ENCODE measurements at regions not wholly inside any gene's neighbourhood (a gene's known extent, or its start where the extent isn't known, plus 50 kb on each side); places are given as distances from the start of the nearest gene placed in this dataset.

DNA sequence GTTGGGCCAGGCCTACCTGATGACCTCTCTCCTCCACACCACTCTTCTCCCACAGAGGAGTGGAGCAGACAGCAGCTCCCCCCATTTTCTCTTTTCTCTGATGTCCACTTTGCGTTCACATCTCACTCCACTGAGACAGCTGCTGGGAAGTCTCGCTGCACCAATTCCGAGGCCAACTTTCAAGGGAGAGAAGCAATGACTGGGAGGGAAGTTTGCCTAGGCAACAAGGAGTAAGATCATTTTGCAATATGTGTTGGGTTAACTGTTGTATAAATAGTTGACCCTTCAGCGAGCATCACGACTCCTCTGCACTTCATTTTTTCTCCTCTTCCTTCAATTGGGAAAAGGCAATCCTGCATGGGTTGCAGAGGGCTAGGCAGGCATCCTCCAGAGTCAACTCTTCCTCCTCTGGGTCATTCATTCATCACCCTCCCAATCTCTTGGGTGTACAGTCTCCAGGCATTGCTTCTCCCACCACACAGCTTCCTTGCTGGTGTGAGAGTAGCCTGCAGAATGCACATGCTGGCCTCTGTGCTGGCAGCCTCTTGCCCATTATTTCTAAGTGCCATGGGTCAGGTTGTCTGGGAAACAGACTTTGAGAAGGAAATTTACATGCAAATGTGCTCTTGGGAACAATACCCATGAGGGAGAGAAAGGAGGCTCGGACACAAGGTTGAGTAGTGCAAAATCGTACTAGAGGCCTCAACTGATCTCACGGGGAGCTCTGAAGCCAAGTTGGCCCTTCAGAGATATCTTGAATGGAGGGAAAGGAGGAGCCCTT, 75.8 kb upstream of the BCAR3 start:
- TF ChIP-seq, protein P1, sequence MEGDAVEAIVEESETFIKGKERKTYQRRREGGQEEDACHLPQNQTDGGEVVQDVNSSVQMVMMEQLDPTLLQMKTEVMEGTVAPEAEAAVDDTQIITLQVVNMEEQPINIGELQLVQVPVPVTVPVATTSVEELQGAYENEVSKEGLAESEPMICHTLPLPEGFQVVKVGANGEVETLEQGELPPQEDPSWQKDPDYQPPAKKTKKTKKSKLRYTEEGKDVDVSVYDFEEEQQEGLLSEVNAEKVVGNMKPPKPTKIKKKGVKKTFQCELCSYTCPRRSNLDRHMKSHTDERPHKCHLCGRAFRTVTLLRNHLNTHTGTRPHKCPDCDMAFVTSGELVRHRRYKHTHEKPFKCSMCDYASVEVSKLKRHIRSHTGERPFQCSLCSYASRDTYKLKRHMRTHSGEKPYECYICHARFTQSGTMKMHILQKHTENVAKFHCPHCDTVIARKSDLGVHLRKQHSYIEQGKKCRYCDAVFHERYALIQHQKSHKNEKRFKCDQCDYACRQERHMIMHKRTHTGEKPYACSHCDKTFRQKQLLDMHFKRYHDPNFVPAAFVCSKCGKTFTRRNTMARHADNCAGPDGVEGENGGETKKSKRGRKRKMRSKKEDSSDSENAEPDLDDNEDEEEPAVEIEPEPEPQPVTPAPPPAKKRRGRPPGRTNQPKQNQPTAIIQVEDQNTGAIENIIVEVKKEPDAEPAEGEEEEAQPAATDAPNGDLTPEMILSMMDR (conservative IDR thresholded peaks at IDR 0.05) = no peak
- TF ChIP-seq ZFX (IDR thresholded peaks at IDR 0.05) = no peak
